SJCRH30 (cell line): ENCODE measurements at regions not wholly inside any gene's neighbourhood (a gene's known extent, or its start where the extent isn't known, plus 50 kb on each side); places are given as distances from the start of the nearest gene placed in this dataset.
"Not testable (repeated sequence)": the region's sequence is repeated elsewhere in the genome, so short reads cannot be mapped to it uniquely, and the experiment has no call there.

Experiments
- DNase-seq, 2 experiments: peaks; one replicate each; pipeline ENCODE4 v3.0.0-alpha.2; 2015 to 2020
- H3K27ac ChIP-seq: fragments of 250-450 bp; sonication (Bioruptor Pico); 2 replicates; pipeline ENCODE4 v1.5.1; 2020; ENCODE audit warnings: mild to moderate bottlenecking, moderate library complexity
- H3K27me3 ChIP-seq: fragments of 250-450 bp; sonication (Bioruptor Pico); 2 replicates; pipeline ENCODE4 v1.5.1; 2020; ENCODE audit warnings: mild to moderate bottlenecking, moderate library complexity
- H3K36me3 ChIP-seq: fragments of 250-450 bp; sonication (Bioruptor Pico); 2 replicates; pipeline ENCODE4 v1.5.1; 2020; ENCODE audit warnings: mild to moderate bottlenecking, moderate library complexity
- H3K4me1 ChIP-seq: fragments of 250-450 bp; sonication (Bioruptor Pico); 2 replicates; pipeline ENCODE4 v1.5.1; 2020; ENCODE audit warnings: mild to moderate bottlenecking, moderate library complexity
- H3K4me3 ChIP-seq: fragments of 250-450 bp; sonication (Bioruptor Pico); 2 replicates; pipeline ENCODE4 v1.5.1; 2020; ENCODE audit warnings: mild to moderate bottlenecking, moderate library complexity
- H3K9me3 ChIP-seq: fragments of 250-450 bp; sonication (Bioruptor Pico); replicated peaks from 2 replicates; pipeline ENCODE4 v1.5.1; 2020; ENCODE audit warnings: mild to moderate bottlenecking, moderate library complexity

DNA sequence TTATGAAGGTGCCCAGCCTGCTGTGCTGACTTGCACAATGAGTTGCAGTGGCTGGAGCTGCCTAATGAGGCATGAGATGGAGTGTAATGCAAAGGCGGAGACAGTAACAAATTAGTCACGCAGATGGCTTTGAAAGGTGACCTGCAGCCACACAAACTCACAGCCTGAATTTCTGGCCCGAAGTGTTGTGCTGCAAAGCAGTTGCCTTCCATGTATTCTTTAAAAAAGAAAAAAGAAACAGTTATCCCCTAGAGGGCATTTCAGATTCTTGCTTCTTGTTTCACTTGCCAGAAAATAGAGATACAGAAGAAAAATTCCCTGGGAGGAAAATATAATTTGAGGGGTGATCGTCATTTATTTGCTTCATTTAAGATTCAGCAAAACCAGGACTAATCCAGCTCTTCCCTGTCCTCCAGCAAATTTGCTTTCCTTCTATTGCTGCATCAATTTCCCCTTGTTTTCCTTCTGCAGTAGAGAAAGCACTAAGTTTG, 239.9 kb downstream of the ADRA2A start:
- peak; percentile 60 to 81 for DNase-seq
- Histone ChIP-seq H3K4me1 (0 out of 2 replicates have a peak, but pooled peaks cover 3% of the 10 kb centered on the region), H3K27ac (peak overlapping the region; percentile 64), H3K9me3 (no peaks in the 10 kb centered on the region), H3K36me3 (no peaks in the 10 kb centered on the region), H3K27me3 (no peaks in the 10 kb centered on the region), H3K4me3 (peak overlapping the region; percentile 46)

DNA sequence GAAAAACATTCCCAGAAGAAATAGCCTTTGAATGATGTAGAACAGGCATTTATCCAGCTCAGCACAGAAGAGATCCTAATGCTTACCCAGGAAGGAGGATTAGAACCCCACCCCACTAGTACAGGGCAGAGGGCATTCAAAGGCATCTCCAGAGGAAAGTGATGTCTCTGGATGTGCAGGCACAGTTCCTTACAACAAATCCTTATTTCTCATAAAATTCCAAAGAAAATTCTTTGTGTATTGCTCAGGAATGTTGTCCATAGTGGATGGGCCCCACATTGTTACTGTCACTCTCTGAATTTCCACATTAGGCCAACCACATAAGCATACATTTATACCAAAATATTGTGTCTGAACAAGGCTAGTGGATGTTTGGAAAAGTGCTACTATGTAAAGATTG, 243.0 kb downstream of the ADRA2A start:
- DNase-seq: no peak
- H3K27ac ChIP-seq: no peak overlapping the region
- H3K4me1 ChIP-seq: 0 out of 2 replicates have a peak, but pooled peaks cover 3% of the 10 kb centered on the region
- no peaks in the 10 kb centered on the region for H3K9me3 ChIP-seq
- no peaks in the 10 kb centered on the region for H3K27me3 ChIP-seq
- no peak overlapping the region for H3K4me3 ChIP-seq
- H3K36me3 ChIP-seq: no peaks in the 10 kb centered on the region; the same call in 1 of the 2 replicates

DNA sequence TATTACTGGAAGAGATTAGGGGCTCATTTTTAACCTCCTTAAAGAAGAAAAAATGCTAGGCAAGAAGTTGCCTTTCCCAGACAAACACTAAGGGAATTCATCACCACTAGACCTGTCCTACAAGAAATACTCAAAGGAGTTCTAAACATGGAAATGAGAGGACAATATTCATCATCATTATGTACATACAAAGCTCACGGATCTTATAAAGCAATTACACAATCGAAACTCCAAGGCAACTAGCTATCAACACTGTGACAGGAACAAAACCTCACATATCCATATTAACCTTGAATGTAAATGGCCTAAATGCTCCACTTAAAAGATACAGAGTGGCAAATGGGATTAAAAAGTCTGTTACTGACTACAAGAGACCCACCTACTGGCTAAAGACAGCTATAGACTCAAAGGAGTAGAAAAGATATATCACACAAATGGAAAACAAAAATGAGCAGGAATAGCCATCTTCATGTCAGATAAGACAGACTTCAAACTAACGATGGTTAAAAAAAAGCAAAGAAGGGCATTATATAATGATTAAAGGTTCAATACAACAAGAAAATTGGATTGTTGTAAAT, 246.6 kb downstream of the ADRA2A start:
- H3K27me3 ChIP-seq: no peaks in the 10 kb centered on the region
- H3K4me1 ChIP-seq: no peaks in the 10 kb centered on the region
- no peak overlapping the region for H3K4me3 ChIP-seq
- no peaks in the 10 kb centered on the region; the same call in 1 of the 2 replicates for H3K36me3 ChIP-seq
- no peaks in the 10 kb centered on the region for H3K9me3 ChIP-seq
- H3K27ac ChIP-seq: no peak overlapping the region
- DNase-seq: peak in 1 of 2 experiments; percentile 25

DNA sequence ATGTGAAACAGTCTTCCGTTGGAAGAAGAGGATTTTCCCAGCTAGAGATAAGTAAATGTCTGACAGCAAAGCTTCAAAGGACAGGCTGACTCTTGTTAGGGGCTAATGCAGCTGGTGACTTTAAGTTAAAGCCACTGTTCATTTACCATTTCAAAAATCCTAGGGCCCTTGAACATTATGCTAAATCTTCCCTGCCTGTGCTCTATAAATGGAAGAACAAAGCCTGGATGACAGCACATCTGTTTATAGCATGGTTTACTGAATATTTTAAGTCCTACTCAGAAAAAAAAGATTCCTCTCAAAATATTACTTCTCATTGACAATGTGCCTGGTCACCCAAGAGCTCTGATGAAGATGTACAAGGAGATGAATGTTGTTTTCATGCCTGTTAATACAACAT, 255.3 kb downstream of the ADRA2A start:
- not testable (repeated sequence) for H3K9me3 ChIP-seq, DNase-seq, H3K27ac ChIP-seq, H3K27me3 ChIP-seq, H3K36me3 ChIP-seq, H3K4me3 ChIP-seq, H3K4me1 ChIP-seq

DNA sequence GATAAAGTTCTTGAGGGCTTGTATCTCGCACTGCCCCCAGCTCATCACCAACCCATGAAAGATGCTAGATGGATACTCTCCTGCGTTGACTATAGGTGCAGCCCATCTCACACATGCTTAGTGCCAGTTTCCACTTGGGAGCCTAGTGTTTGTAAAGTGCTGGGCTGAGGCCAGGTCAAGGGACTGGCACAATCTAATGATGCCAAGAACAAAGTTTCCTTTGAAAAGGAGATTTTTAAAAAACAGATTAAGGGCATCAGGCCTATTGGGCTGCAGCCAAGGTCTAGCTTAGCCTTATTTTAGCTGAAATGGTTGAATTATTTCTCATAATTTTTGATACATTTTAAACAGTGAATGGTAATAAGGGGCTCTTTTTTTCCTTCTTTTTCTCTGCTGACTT, 259.0 kb downstream of the ADRA2A start:
- H3K4me1 ChIP-seq: no peaks in the 10 kb centered on the region
- H3K36me3 ChIP-seq: no peaks in the 10 kb centered on the region
- no peaks in the 10 kb centered on the region for H3K9me3 ChIP-seq
- no peak overlapping the region for H3K4me3 ChIP-seq
- DNase-seq: no peak
- no peaks in the 10 kb centered on the region for H3K27me3 ChIP-seq
- H3K27ac ChIP-seq: no peak overlapping the region

- Histone ChIP-seq H3K4me1 (no peaks in the 10 kb centered on the region), H3K9me3 (no peaks in the 10 kb centered on the region; the same call in 1 of the 2 replicates), H3K27ac (no peak overlapping the region), H3K36me3 (no peaks in the 10 kb centered on the region), H3K27me3 (no peaks in the 10 kb centered on the region), H3K4me3 (no peak overlapping the region)
- no peak for DNase-seq
Observed at GRCh38 chr10:111338035-111338434, 261.2 kb downstream of the ADRA2A start.

- DNase-seq: no peak
- no peaks in the 10 kb centered on the region for H3K36me3 ChIP-seq
- no peaks in the 10 kb centered on the region; the same call in 1 of the 2 replicates for H3K9me3 ChIP-seq
- H3K27me3 ChIP-seq: no peaks in the 10 kb centered on the region
- no peak overlapping the region for H3K27ac ChIP-seq
- no peaks in the 10 kb centered on the region for H3K4me1 ChIP-seq
- no peak overlapping the region for H3K4me3 ChIP-seq
Observed at GRCh38 chr10:111338805-111339204, 262.0 kb downstream of the ADRA2A start.

GRCh38 chr10:111344804-111345203, 268.0 kb downstream of the ADRA2A start:
- Histone ChIP-seq H3K4me1 (no peaks in the 10 kb centered on the region), H3K36me3 (no peaks in the 10 kb centered on the region), H3K4me3 (no peak overlapping the region), H3K27ac (no peak overlapping the region), H3K27me3 (0 out of 2 replicates have a peak, but pooled peaks cover 5% of the 10 kb centered on the region), H3K9me3 (no peaks in the 10 kb centered on the region; the same call in 1 of the 2 replicates)
- DNase-seq: no peak

DNA sequence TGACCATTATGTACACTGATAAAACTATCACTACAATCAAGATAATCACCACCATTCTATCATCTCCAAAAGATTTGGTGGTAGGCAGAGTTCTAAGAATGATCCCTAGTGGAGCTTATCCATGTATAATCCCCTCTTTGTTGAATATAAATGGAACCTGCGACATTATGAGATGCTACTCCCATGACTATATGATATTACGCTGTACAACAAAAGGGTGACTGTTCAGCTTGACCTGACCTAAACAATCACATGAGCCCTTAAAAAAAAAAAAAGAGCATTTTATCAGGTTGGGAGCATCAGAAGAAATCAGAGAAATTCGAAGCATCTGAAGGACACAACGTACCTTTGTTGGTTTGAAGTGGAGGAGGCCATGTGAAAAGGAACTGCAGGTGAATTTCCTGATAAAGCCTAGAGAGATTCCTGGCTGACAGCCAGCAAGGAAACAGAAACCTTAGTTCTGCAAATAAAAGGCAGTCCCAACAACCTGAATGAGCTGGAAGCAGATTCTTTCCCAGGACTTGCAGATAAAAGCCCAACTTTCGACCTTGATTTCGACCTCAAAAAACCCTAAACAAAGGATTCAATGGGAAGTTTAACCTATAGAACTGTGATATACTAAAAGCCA, 270.7 kb downstream of the ADRA2A start:
- no peaks in the 10 kb centered on the region for H3K36me3 ChIP-seq
- no peaks in the 10 kb centered on the region; the same call in 1 of the 2 replicates for H3K9me3 ChIP-seq
- no peak for DNase-seq
- H3K27me3 ChIP-seq: 0 out of 2 replicates have a peak, but pooled peaks cover 5% of the 10 kb centered on the region
- no peak overlapping the region for H3K27ac ChIP-seq
- no peak overlapping the region for H3K4me3 ChIP-seq
- no peaks in the 10 kb centered on the region; the same call in 1 of the 2 replicates for H3K4me1 ChIP-seq

GRCh38 chr10:111348076-111348475, 271.2 kb downstream of the ADRA2A start:
- H3K27ac ChIP-seq: no peak overlapping the region
- DNase-seq: no peak
- no peaks in the 10 kb centered on the region for H3K36me3 ChIP-seq
- 0 out of 2 replicates have a peak, but pooled peaks cover 5% of the 10 kb centered on the region for H3K27me3 ChIP-seq
- H3K9me3 ChIP-seq: no peaks in the 10 kb centered on the region; the same call in 1 of the 2 replicates
- H3K4me3 ChIP-seq: no peak overlapping the region
- H3K4me1 ChIP-seq: no peaks in the 10 kb centered on the region; the same call in 1 of the 2 replicates

DNA sequence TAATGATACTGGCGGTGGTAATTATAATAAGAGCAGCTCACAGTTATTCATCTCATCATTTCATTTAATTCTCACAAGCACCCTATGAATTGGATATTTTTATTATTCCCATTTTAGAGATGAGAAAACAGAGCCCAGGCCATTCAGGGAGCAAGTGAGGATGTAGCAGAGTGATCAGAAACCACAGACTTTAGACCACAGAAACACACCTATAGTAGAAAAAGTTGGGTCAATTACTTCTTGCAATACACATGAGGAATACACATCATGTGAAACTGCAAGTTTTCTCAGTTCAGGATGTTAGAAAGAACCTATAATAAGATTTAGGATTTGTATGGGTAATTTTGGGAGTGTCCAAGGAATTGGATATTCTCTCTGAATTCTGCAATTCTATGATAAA, 278.0 kb downstream of the ADRA2A start:
- DNase-seq: no peak
- Histone ChIP-seq H3K36me3 (no peaks in the 10 kb centered on the region), H3K27me3 (no peaks in the 10 kb centered on the region), H3K4me3 (no peak overlapping the region), H3K4me1 (peaks cover 6% of the 10 kb centered on the region), H3K27ac (no peak overlapping the region), H3K9me3 (no peaks in the 10 kb centered on the region; the same call in 1 of the 2 replicates)

DNA sequence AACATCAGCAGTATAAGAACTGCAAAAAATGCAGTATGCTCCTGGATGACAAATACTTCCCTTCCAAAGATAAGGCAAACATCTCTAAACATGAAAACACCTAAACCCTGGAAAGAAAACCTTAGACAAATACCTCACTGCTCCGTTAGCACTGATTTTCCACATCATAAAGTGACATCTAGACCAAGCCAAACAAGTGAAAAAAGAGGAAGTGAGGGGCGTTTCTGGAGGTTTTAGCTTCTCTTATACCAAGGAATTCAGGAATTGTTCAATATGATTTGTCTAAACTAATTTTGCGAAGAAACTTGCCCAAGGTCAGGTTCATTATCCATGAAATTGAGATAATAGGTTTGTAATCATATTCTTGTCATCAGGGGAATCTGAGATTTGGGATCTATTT, 279.7 kb downstream of the ADRA2A start:
- Histone ChIP-seq H3K4me3 (no peak overlapping the region), H3K9me3 (no peaks in the 10 kb centered on the region), H3K4me1 (peaks cover 6% of the 10 kb centered on the region; the same call in 1 of the 2 replicates), H3K27me3 (no peaks in the 10 kb centered on the region), H3K27ac (no peak overlapping the region), H3K36me3 (no peaks in the 10 kb centered on the region)
- no peak for DNase-seq

- no peaks in the 10 kb centered on the region for H3K36me3 ChIP-seq
- no peaks in the 10 kb centered on the region for H3K27me3 ChIP-seq
- DNase-seq: no peak
- no peak overlapping the region for H3K4me3 ChIP-seq
- peaks cover 6% of the 10 kb centered on the region; the same call in 1 of the 2 replicates for H3K4me1 ChIP-seq
- no peak overlapping the region for H3K27ac ChIP-seq
- H3K9me3 ChIP-seq: no peaks in the 10 kb centered on the region
Observed at GRCh38 chr10:111357859-111358258, 281.0 kb downstream of the ADRA2A start.

- Histone ChIP-seq H3K27ac (no peak overlapping the region), H3K27me3 (peaks cover 6% of the 10 kb centered on the region; the same call in 1 of the 2 replicates), H3K4me1 (peaks cover 6% of the 10 kb centered on the region; the same call in 1 of the 2 replicates), H3K4me3 (no peak overlapping the region), H3K9me3 (no peaks in the 10 kb centered on the region), H3K36me3 (no peaks in the 10 kb centered on the region)
- peak; percentile 46 to 70 for DNase-seq
Observed at GRCh38 chr10:111360260-111360925, 283.6 kb downstream of the ADRA2A start.

DNA sequence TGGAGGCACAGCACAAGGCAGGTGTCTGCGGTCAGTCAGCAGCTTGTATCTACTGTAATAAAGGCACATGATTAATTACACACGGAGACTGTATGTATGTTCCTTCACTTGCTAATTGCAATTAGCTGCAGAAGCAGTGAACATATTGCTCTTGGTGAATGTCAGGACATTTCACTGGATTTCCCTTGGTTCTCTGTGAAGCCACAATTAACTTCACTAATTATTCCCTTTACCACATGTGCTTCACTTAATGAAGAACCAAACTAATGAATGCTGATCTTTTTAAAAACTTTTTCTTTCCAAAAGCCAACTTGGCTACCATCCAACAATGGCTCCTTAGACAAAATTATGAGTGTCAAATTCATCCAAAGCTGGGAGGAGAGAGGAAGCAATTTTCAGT, 290.7 kb downstream of the ADRA2A start:
- Histone ChIP-seq H3K27ac (no peak overlapping the region), H3K36me3 (no peaks in the 10 kb centered on the region), H3K4me3 (no peak overlapping the region), H3K9me3 (no peaks in the 10 kb centered on the region), H3K27me3 (peaks cover 6% of the 10 kb centered on the region; the same call in 1 of the 2 replicates), H3K4me1 (no peaks in the 10 kb centered on the region)
- DNase-seq: no peak
